ENCODE measurements at regions not wholly inside any gene's neighbourhood (a gene's known extent, or its start where the extent isn't known, plus 50 kb on each side); places are given as distances from the start of the nearest gene placed in this dataset.

DNA sequence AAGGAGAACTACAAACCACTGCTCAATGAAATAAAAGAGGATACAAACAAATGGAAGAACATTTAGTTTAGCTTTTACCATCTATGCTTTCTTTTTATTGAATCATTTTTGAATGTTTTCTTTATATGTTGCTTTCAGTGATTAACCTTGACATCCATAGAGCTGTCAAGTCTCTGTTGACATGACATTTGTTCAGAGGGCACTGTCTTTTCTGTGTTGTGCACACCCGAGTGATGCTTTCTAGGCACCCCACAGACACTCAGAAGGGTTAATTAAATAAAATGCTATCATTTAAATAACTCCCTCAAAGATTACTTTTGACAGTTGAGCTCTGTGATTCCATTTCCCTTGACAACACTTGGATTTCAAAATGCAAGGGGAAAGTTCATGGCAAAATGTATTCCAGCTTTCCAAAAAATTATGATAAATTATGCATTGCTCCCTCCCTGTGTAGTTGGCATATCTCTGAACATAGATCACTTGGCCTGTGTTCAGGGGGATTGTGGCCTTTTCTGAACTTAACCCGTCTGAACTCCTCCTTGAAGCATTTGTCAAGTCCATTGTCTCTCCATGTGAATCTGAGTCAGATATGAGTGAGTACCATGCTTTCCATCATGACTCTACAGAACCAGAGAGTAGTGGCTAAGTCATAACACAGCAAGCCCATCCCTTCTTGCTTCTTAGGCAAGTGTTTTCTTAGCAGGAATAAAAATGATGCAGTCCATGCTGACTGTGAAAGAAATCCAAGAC is 372.6 kb downstream of the RPRM start:
- Histone ChIP-seq H3K4me2 (no peak overlapping the region), H3K27me3 (no peaks in the 10 kb centered on the region), H4K20me1 (ENCODE audit: insufficient read depth, poor library complexity, severe bottlenecking) (no peaks in the 10 kb centered on the region), H2AFZ (no peak overlapping the region), H3K36me3 (replicated peaks; ENCODE audit: insufficient read depth, low read depth) (no peaks in the 10 kb centered on the region), H3K9me3 (ENCODE audit: low read depth) (no peaks in the 10 kb centered on the region), H3K27ac (no peak overlapping the region), H3K4me3 (no peak overlapping the region), H3K79me2 (no peaks in the 10 kb centered on the region), H3K4me1 (ENCODE audit: insufficient read depth) (no peaks in the 10 kb centered on the region), H3K9me2 (replicated peaks; ENCODE audit: insufficient read depth) (no peaks in the 10 kb centered on the region)
- TF ChIP-seq EZH2phosphoT487 (IDR thresholded peaks at IDR 0.05; ENCODE audit: low read depth, severe bottlenecking, unreplicated experiment): no peak
- no peak for TF ChIP-seq CTCF (IDR thresholded peaks at IDR 0.05; ENCODE audit: poor library complexity)
- TF ChIP-seq EZH2 (IDR thresholded peaks at IDR 0.05; ENCODE audit: borderline replicate concordance): no peak
- no peak for DNase-seq (ENCODE audit: low spot score)
- WGBS (ENCODE audit: low lambda C conversion rate, missing lambda C conversion rate): 83% methylated on average over 2 of the region's 2 CpGs

- H3K4me3 ChIP-seq: no peak overlapping the region
- DNase-seq (ENCODE audit: low spot score): no peak
- H3K27ac ChIP-seq: no peak overlapping the region
- H2AFZ ChIP-seq: no peak overlapping the region
- H3K9me2 ChIP-seq (replicated peaks; ENCODE audit: insufficient read depth): no peaks in the 10 kb centered on the region
- TF ChIP-seq EZH2 (IDR thresholded peaks at IDR 0.05; ENCODE audit: borderline replicate concordance): no peak
- TF ChIP-seq EZH2phosphoT487 (IDR thresholded peaks at IDR 0.05; ENCODE audit: low read depth, severe bottlenecking, unreplicated experiment): no peak
- TF ChIP-seq CTCF (IDR thresholded peaks at IDR 0.05; ENCODE audit: poor library complexity): no peak
- no peaks in the 10 kb centered on the region for H3K27me3 ChIP-seq
- H3K4me2 ChIP-seq: no peak overlapping the region
- no peaks in the 10 kb centered on the region for H3K36me3 ChIP-seq (replicated peaks; ENCODE audit: insufficient read depth, low read depth)
- no peaks in the 10 kb centered on the region for H4K20me1 ChIP-seq (ENCODE audit: insufficient read depth, poor library complexity, severe bottlenecking)
- H3K9me3 ChIP-seq (ENCODE audit: low read depth): no peaks in the 10 kb centered on the region
- no peaks in the 10 kb centered on the region for H3K79me2 ChIP-seq
- H3K4me1 ChIP-seq (ENCODE audit: insufficient read depth): no peaks in the 10 kb centered on the region
- WGBS (ENCODE audit: low lambda C conversion rate, missing lambda C conversion rate): 12% methylated on average over 2 of the region's 2 CpGs
These were observed 377.4 kb downstream of the RPRM start for GRCh38 chr2:153101187-153101586.

DNA sequence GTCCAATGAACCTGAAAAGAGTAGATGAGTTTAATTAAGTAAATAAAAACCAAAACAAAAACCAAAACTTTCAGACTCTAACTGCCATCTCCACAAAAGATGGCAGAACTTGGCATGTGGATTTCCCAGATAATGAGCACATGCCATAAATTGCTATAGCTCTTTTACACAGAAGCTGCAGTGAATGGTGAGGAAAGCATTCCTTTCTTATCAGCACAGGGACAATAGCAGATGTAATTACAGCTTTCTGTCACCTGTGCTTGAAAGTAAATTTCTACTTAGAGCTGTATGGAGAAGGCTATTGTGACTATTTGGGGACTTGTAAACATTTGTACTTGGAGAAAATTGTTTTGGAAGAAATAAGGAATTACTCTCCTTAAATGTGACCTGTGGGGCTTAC is 378.4 kb downstream of the RPRM start:
- Histone ChIP-seq H3K9me2 (replicated peaks; ENCODE audit: insufficient read depth) (no peaks in the 10 kb centered on the region), H3K4me3 (no peak overlapping the region), H4K20me1 (ENCODE audit: insufficient read depth, poor library complexity, severe bottlenecking) (no peaks in the 10 kb centered on the region), H3K4me1 (ENCODE audit: insufficient read depth) (no peaks in the 10 kb centered on the region), H3K27me3 (no peaks in the 10 kb centered on the region), H3K36me3 (replicated peaks; ENCODE audit: insufficient read depth, low read depth) (no peaks in the 10 kb centered on the region), H3K4me2 (no peak overlapping the region), H3K79me2 (no peaks in the 10 kb centered on the region), H3K27ac (no peak overlapping the region), H2AFZ (no peak overlapping the region), H3K9me3 (ENCODE audit: low read depth) (no peaks in the 10 kb centered on the region)
- no peak for TF ChIP-seq EZH2phosphoT487 (IDR thresholded peaks at IDR 0.05; ENCODE audit: low read depth, severe bottlenecking, unreplicated experiment)
- no peak for DNase-seq (ENCODE audit: low spot score)

DNA sequence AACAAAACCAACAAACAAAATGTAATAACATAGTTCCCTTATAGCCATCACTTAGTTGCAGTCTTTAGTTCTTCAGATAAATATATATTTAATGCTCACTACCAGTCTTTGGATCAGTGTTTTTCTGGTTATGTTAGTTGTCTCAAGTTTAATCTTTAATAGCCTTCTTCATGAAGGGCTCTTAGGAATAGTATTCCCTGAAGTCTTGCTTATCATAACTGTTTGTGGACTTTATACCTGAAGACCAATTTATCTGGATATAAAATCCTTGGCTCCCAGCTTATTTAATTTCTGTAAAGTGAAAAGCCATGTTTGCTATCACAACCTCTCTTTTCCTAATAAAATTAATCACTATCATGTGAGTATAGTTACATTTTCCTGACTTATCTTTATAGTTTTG is 379.7 kb downstream of the ARL6IP6 start:
- H3K79me2 ChIP-seq: no peaks in the 10 kb centered on the region
- no peak overlapping the region for H3K4me2 ChIP-seq
- no peak overlapping the region for H3K27ac ChIP-seq
- H2AFZ ChIP-seq: no peak overlapping the region
- no peaks in the 10 kb centered on the region for H3K4me1 ChIP-seq (ENCODE audit: insufficient read depth)
- no peak for DNase-seq (ENCODE audit: low spot score)
- H3K27me3 ChIP-seq: no peaks in the 10 kb centered on the region
- H3K9me3 ChIP-seq (ENCODE audit: low read depth): no peaks in the 10 kb centered on the region
- H3K9me2 ChIP-seq (replicated peaks; ENCODE audit: insufficient read depth): no peaks in the 10 kb centered on the region
- no peak overlapping the region for H3K4me3 ChIP-seq
- H4K20me1 ChIP-seq (ENCODE audit: insufficient read depth, poor library complexity, severe bottlenecking): no peaks in the 10 kb centered on the region
- H3K36me3 ChIP-seq (replicated peaks; ENCODE audit: insufficient read depth, low read depth): no peaks in the 10 kb centered on the region
- TF ChIP-seq CTCF (IDR thresholded peaks at IDR 0.05; ENCODE audit: poor library complexity) (no peak), EZH2 (IDR thresholded peaks at IDR 0.05; ENCODE audit: borderline replicate concordance) (no peak), EZH2phosphoT487 (IDR thresholded peaks at IDR 0.05; ENCODE audit: low read depth, severe bottlenecking, unreplicated experiment) (no peak)
